Type B pancreatic cell (in vitro differentiated cells): ENCODE measurements at regions not wholly inside any gene's neighbourhood (a gene's known extent, or its start where the extent isn't known, plus 50 kb on each side); places are given as distances from the start of the nearest gene placed in this dataset.

Source experiments
- DNase-seq: peaks from one replicate; pipeline ENCODE4 v3.0.0; 2021; ENCODE audit warnings: mixed read lengths; ENCODE audit not compliant: unreplicated experiment; ENCODE audit errors: extremely low spot score
- H3K27ac Mint-ChIP-seq: 2 replicates; pipeline ENCODE4 v1.8.0; 2021; ENCODE audit warnings: mild to moderate bottlenecking, mixed read lengths
- H3K27me3 Mint-ChIP-seq: 2 replicates; pipeline ENCODE4 v1.8.0; 2021; ENCODE audit warnings: mixed read lengths
- H3K36me3 Mint-ChIP-seq: 2 replicates; pipeline ENCODE4 v1.8.0; 2021; ENCODE audit warnings: mixed read lengths
- H3K4me1 Mint-ChIP-seq: one replicate; pipeline ENCODE4 v1.8.0; 2021; ENCODE audit warnings: mixed read lengths; ENCODE audit not compliant: unreplicated experiment
- H3K4me3 Mint-ChIP-seq: 2 replicates; pipeline ENCODE4 v1.8.0; 2021; ENCODE audit warnings: mild to moderate bottlenecking, mixed read lengths
- H3K9me3 Mint-ChIP-seq: 2 replicates; pipeline ENCODE4 v1.8.0; 2021; ENCODE audit warnings: mixed read lengths
- CTCF ChIP-seq: fragments of 200-600 bp; sonication (generic); conservative IDR thresholded peaks from 2 replicates; pipeline ENCODE4 v1.5.0; 2021; ENCODE audit warnings: antibody characterized with exemption, mild to moderate bottlenecking

- no peaks in the 10 kb centered on the region for H3K27me3 Mint-ChIP-seq
- H3K27ac Mint-ChIP-seq: no peak overlapping the region
- DNase-seq: no peak
- no peaks in the 10 kb centered on the region for H3K36me3 Mint-ChIP-seq
- no peak overlapping the region for H3K4me3 Mint-ChIP-seq
- H3K9me3 Mint-ChIP-seq: peaks cover 5% of the 10 kb centered on the region
- H3K4me1 Mint-ChIP-seq: peaks cover 18% of the 10 kb centered on the region
- TF ChIP-seq CTCF: no peak
Observed at GRCh38 chr3:31371484-31372177, 161.1 kb upstream of the STT3B start.

- TF ChIP-seq CTCF: no peak
- no peak overlapping the region for H3K4me3 Mint-ChIP-seq
- H3K27me3 Mint-ChIP-seq: no peaks in the 10 kb centered on the region
Observed at GRCh38 chr3:31373681-31374080, 159.0 kb upstream of the STT3B start.

GRCh38 chr3:31377045-31377642 lies 155.6 kb upstream of the STT3B start:
- H3K27me3 Mint-ChIP-seq: peaks cover 3% of the 10 kb centered on the region
- H3K4me3 Mint-ChIP-seq: no peak overlapping the region

More at GRCh38 chr3:31373681-31374080, 159.0 kb upstream of the STT3B start:
- Mint-ChIP-seq H3K4me1 (peaks cover 24% of the 10 kb centered on the region), H3K36me3 (no peaks in the 10 kb centered on the region), H3K9me3 (peaks cover 5% of the 10 kb centered on the region), H3K27ac (no peak overlapping the region)
- no peak for DNase-seq

GRCh38 chr3:31378231-31378630 lies 154.5 kb upstream of the STT3B start:
- H3K9me3 Mint-ChIP-seq: no peaks in the 10 kb centered on the region
- H3K4me3 Mint-ChIP-seq: no peak overlapping the region
- no peaks in the 10 kb centered on the region for H3K36me3 Mint-ChIP-seq
- DNase-seq: no peak
- H3K27me3 Mint-ChIP-seq: peaks cover 3% of the 10 kb centered on the region
- peaks cover 14% of the 10 kb centered on the region for H3K4me1 Mint-ChIP-seq
- H3K27ac Mint-ChIP-seq: no peak overlapping the region
- no peak for TF ChIP-seq CTCF

More at GRCh38 chr3:31377045-31377642, 155.6 kb upstream of the STT3B start:
- H3K36me3 Mint-ChIP-seq: no peaks in the 10 kb centered on the region
- peak overlapping the region; percentile 6 for H3K27ac Mint-ChIP-seq
- no peaks in the 10 kb centered on the region for H3K9me3 Mint-ChIP-seq
- TF ChIP-seq CTCF: no peak
- H3K4me1 Mint-ChIP-seq: peaks cover 14% of the 10 kb centered on the region
- DNase-seq: no peak

- no peak for DNase-seq
- no peak for TF ChIP-seq CTCF
- H3K36me3 Mint-ChIP-seq: no peaks in the 10 kb centered on the region
- H3K4me1 Mint-ChIP-seq: peaks cover 6% of the 10 kb centered on the region
- H3K27ac Mint-ChIP-seq: no peak overlapping the region
- no peak overlapping the region for H3K4me3 Mint-ChIP-seq
- peaks cover 3% of the 10 kb centered on the region for H3K27me3 Mint-ChIP-seq
- H3K9me3 Mint-ChIP-seq: no peaks in the 10 kb centered on the region
Observed at GRCh38 chr3:31379598-31379997, 153.1 kb upstream of the STT3B start.
